H1 (cell line): ENCODE measurements at regions not wholly inside any gene's neighbourhood (a gene's known extent, or its start where the extent isn't known, plus 50 kb on each side); places are given as distances from the start of the nearest gene placed in this dataset.

ENCODE experiments used
- CHD7 ChIP-seq: fragments of 300-600 bp; sonication (generic); IDR thresholded peaks from 2 replicates; pipeline ENCODE4 v1.7.1; 2012; ENCODE audit warnings: low read length, moderate library complexity, mild to moderate bottlenecking, inconsistent platforms; ENCODE audit not compliant: insufficient replicate concordance
- CREB1 ChIP-seq: IDR thresholded peaks from 2 replicates; pipeline ENCODE4 v1.6.1; 2012; ENCODE audit warnings: inconsistent platforms
- EP300 ChIP-seq, 2 experiments: IDR thresholded peaks; 1 replicate in 1 of 2; 2 replicates in 1 of 2; pipeline ENCODE4 v1.6.1; 2011 to 2012; ENCODE audit warnings: low read depth in 2 of 2, low read length in 2 of 2, mild to moderate bottlenecking in 2 of 2, borderline replicate concordance in 1 of 2, inconsistent platforms in 1 of 2, moderate library complexity in 1 of 2
- GTF2F1 ChIP-seq: IDR thresholded peaks from 2 replicates; pipeline ENCODE4 v1.6.1; 2012; ENCODE audit warnings: low read depth, low read length, improper control_type of control experiment, borderline replicate concordance
- RAD21 ChIP-seq, 2 experiments: IDR thresholded peaks in 1 of 2; conservative IDR thresholded peaks in 1 of 2; 2 replicates each; pipeline ENCODE4 v1.6.1; 2011; ENCODE audit warnings: low read depth in 2 of 2, low read length in 2 of 2, improper control_type of control experiment in 1 of 2, inconsistent platforms in 1 of 2, mild to moderate bottlenecking in 1 of 2, moderate library complexity in 1 of 2
- TF ChIP-seq, protein P1 (sequence below), 3 experiments: IDR thresholded peaks; 1 replicate in 2 of 3; 2 replicates in 1 of 3; pipeline versions ENCODE4 v1.5.1 to v1.6.1; 2011; ENCODE audit warnings: low read length in 3 of 3, mild to moderate bottlenecking in 3 of 3, inconsistent platforms in 2 of 3, low read depth in 1 of 3, moderate library complexity in 1 of 3; ENCODE audit not compliant: insufficient read depth in 1 of 3; ENCODE audit errors: control extremely low read depth in 1 of 3

DNA sequence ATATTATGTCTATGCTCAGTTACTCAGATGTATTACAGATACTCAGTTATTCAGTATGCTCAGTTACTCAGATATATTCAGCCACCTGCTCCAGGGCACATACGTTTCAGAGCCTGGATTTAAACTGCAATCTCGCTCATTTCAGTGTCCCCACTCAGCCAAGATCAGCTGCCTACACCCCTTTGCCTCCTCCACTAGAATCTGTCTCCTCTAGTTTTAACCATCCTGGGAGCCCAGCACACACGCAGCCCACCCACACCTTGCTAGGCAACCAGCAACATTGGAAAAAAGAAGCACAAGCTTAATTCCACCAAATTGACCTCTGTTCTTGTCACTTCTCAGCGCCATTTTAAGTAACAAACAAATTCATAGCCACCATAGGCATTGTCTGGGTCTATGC is 246.2 kb downstream of the QDPR start (continued):
- TF ChIP-seq EP300 (IDR thresholded peaks at IDR 0.05; ENCODE audit: borderline replicate concordance in 1 of 2, low read depth in 2 of 2, low read length in 2 of 2) (no peak), RAD21 (IDR thresholded peaks at IDR 0.05 in 1 of 2, conservative IDR thresholded peaks at IDR 0.05 in 1 of 2; ENCODE audit: low read depth in 2 of 2, low read length in 2 of 2) (no peak), CREB1 (no peak), GTF2F1 (no peak), CHD7 (no peak)
- TF ChIP-seq, protein P1, sequence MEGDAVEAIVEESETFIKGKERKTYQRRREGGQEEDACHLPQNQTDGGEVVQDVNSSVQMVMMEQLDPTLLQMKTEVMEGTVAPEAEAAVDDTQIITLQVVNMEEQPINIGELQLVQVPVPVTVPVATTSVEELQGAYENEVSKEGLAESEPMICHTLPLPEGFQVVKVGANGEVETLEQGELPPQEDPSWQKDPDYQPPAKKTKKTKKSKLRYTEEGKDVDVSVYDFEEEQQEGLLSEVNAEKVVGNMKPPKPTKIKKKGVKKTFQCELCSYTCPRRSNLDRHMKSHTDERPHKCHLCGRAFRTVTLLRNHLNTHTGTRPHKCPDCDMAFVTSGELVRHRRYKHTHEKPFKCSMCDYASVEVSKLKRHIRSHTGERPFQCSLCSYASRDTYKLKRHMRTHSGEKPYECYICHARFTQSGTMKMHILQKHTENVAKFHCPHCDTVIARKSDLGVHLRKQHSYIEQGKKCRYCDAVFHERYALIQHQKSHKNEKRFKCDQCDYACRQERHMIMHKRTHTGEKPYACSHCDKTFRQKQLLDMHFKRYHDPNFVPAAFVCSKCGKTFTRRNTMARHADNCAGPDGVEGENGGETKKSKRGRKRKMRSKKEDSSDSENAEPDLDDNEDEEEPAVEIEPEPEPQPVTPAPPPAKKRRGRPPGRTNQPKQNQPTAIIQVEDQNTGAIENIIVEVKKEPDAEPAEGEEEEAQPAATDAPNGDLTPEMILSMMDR (IDR thresholded peaks at IDR 0.05; ENCODE audit: control extremely low read depth in 1 of 3, insufficient read depth in 1 of 3, low read depth in 1 of 3, low read length in 3 of 3), result no peak
